ENCODE measurements at regions not wholly inside any gene's neighbourhood (a gene's known extent, or its start where the extent isn't known, plus 50 kb on each side); places are given as distances from the start of the nearest gene placed in this dataset.

- Mint-ChIP-seq H3K9me3 (peaks cover 6% of the 10 kb centered on the region), H3K4me1 (ENCODE audit: unreplicated experiment) (peaks cover 5% of the 10 kb centered on the region), H3K27ac (no peak overlapping the region), H3K36me3 (no peaks in the 10 kb centered on the region), H3K27me3 (no peaks in the 10 kb centered on the region), H3K4me3 (no peak overlapping the region)
- TF ChIP-seq CTCF (conservative IDR thresholded peaks at IDR 0.05) = no peak
- DNase-seq (ENCODE audit: extremely low spot score, unreplicated experiment) = no peak
Observed at GRCh38 chr18:28511413-28511821, 334.5 kb upstream of the CDH2 start.

- H3K4me1 Mint-ChIP-seq (ENCODE audit: unreplicated experiment) = peaks cover 5% of the 10 kb centered on the region
- no peak for TF ChIP-seq CTCF (conservative IDR thresholded peaks at IDR 0.05)
- H3K4me3 Mint-ChIP-seq = no peak overlapping the region
- peaks cover 5% of the 10 kb centered on the region for H3K9me3 Mint-ChIP-seq
- no peaks in the 10 kb centered on the region for H3K36me3 Mint-ChIP-seq
- no peaks in the 10 kb centered on the region for H3K27me3 Mint-ChIP-seq
- DNase-seq (ENCODE audit: extremely low spot score, unreplicated experiment) = no peak
- H3K27ac Mint-ChIP-seq = no peak overlapping the region
Observed at GRCh38 chr18:28510210-28510609, 333.3 kb upstream of the CDH2 start.

- Mint-ChIP-seq H3K4me3 (no peak overlapping the region), H3K4me1 (ENCODE audit: unreplicated experiment) (no peaks in the 10 kb centered on the region), H3K36me3 (no peaks in the 10 kb centered on the region), H3K9me3 (no peaks in the 10 kb centered on the region), H3K27ac (no peak overlapping the region), H3K27me3 (no peaks in the 10 kb centered on the region)
- TF ChIP-seq CTCF (conservative IDR thresholded peaks at IDR 0.05) = no peak
- DNase-seq (ENCODE audit: extremely low spot score, unreplicated experiment) = no peak
Observed at GRCh38 chr18:28504066-28504465, 327.1 kb upstream of the CDH2 start.

- Mint-ChIP-seq H3K4me1 (ENCODE audit: unreplicated experiment) (no peaks in the 10 kb centered on the region), H3K36me3 (no peaks in the 10 kb centered on the region), H3K27me3 (no peaks in the 10 kb centered on the region), H3K27ac (no peak overlapping the region), H3K9me3 (no peaks in the 10 kb centered on the region), H3K4me3 (no peak overlapping the region)
- no peak for TF ChIP-seq CTCF (conservative IDR thresholded peaks at IDR 0.05)
- DNase-seq (ENCODE audit: extremely low spot score, unreplicated experiment) = no peak
Observed at GRCh38 chr18:28494151-28494550, 317.2 kb upstream of the CDH2 start.

- Mint-ChIP-seq H3K4me3 (no peak overlapping the region), H3K4me1 (ENCODE audit: unreplicated experiment) (peaks cover 9% of the 10 kb centered on the region), H3K9me3 (peaks cover 5% of the 10 kb centered on the region), H3K36me3 (no peaks in the 10 kb centered on the region), H3K27me3 (no peaks in the 10 kb centered on the region), H3K27ac (no peak overlapping the region)
- no peak for TF ChIP-seq CTCF (conservative IDR thresholded peaks at IDR 0.05)
- no peak for DNase-seq (ENCODE audit: extremely low spot score, unreplicated experiment)
Observed at GRCh38 chr18:28485918-28486317, 309.0 kb upstream of the CDH2 start.

- Mint-ChIP-seq H3K4me1 (ENCODE audit: unreplicated experiment) (peaks cover 9% of the 10 kb centered on the region), H3K27ac (no peak overlapping the region)
Observed at GRCh38 chr18:28485210-28485801, 308.4 kb upstream of the CDH2 start.

More at GRCh38 chr18:28485210-28485801, 308.4 kb upstream of the CDH2 start:
- no peak for DNase-seq (ENCODE audit: extremely low spot score, unreplicated experiment)
- Mint-ChIP-seq H3K9me3 (peaks cover 5% of the 10 kb centered on the region), H3K36me3 (no peaks in the 10 kb centered on the region), H3K4me3 (no peak overlapping the region), H3K27me3 (no peaks in the 10 kb centered on the region)
- no peak for TF ChIP-seq CTCF (conservative IDR thresholded peaks at IDR 0.05)
